Fibroblast of villous mesenchyme (primary cell): ENCODE measurements at regions not wholly inside any gene's neighbourhood (a gene's known extent, or its start where the extent isn't known, plus 50 kb on each side); places are given as distances from the start of the nearest gene placed in this dataset.

Source experiments
- DNase-seq: peaks from one replicate; pipeline ENCODE4 v3.0.0-alpha.2; 2010; ENCODE audit warnings: low read depth
- H3K4me3 ChIP-seq: 2 replicates; pipeline ENCODE4 v1.5.1; 2011; ENCODE audit warnings: low read depth, mild to moderate bottlenecking, low read length
- CTCF ChIP-seq: IDR thresholded peaks from 2 replicates; pipeline ENCODE4 v1.5.1; 2012; ENCODE audit warnings: low read depth, mild to moderate bottlenecking, low read length; ENCODE audit not compliant: insufficient read depth

GRCh38 chr5:165525271-165525670, 2019.9 kb downstream of the MAT2B start:
- H3K4me3 ChIP-seq: no peak overlapping the region
- TF ChIP-seq CTCF: no peak
- DNase-seq: peak; percentile 84

GRCh38 chr5:165526357-165526756, 2020.9 kb downstream of the MAT2B start:
- TF ChIP-seq CTCF: no peak
- DNase-seq: no peak
- H3K4me3 ChIP-seq: no peak overlapping the region

- no peak for DNase-seq
- no peak for TF ChIP-seq CTCF
Observed at GRCh38 chr5:165527577-165527976, 2022.2 kb downstream of the MAT2B start.

GRCh38 chr5:165538065-165538464, 2032.6 kb downstream of the MAT2B start:
- TF ChIP-seq CTCF: no peak
- DNase-seq: no peak
- H3K4me3 ChIP-seq: no peak overlapping the region

More at GRCh38 chr5:165527577-165527976, 2022.2 kb downstream of the MAT2B start:
- no peak overlapping the region for H3K4me3 ChIP-seq

- TF ChIP-seq CTCF: no peak
- no peak for DNase-seq
- no peak overlapping the region for H3K4me3 ChIP-seq
Observed at GRCh38 chr5:165559645-165560044, 2054.2 kb downstream of the MAT2B start.

- no peak overlapping the region for H3K4me3 ChIP-seq
- TF ChIP-seq CTCF: no peak
- DNase-seq: no peak
Observed at GRCh38 chr5:165560648-165561047, 2055.2 kb downstream of the MAT2B start.

GRCh38 chr5:165565911-165566310, 2060.5 kb downstream of the MAT2B start:
- no peak for TF ChIP-seq CTCF

More at GRCh38 chr5:165565911-165566310, 2060.5 kb downstream of the MAT2B start:
- DNase-seq: no peak
- H3K4me3 ChIP-seq: no peak overlapping the region
